T-helper 1 cell treated with Interleukin-12 subunit alpha and Interleukin-12 subunit beta and Interleukin-4 antibody, amounts not matched to agents 30 ng/mL and 1 ng/mL, for 36 hours (primary cell): ENCODE measurements at regions not wholly inside any gene's neighbourhood (a gene's known extent, or its start where the extent isn't known, plus 50 kb on each side); places are given as distances from the start of the nearest gene placed in this dataset.

ENCODE experiments used
- intact Hi-C: fragments of 100-400 bp; cut with micrococcal nuclease; formaldehyde crosslinking; loops from one replicate; pipeline ENCODE4 v1.15.1; 2024

DNA sequence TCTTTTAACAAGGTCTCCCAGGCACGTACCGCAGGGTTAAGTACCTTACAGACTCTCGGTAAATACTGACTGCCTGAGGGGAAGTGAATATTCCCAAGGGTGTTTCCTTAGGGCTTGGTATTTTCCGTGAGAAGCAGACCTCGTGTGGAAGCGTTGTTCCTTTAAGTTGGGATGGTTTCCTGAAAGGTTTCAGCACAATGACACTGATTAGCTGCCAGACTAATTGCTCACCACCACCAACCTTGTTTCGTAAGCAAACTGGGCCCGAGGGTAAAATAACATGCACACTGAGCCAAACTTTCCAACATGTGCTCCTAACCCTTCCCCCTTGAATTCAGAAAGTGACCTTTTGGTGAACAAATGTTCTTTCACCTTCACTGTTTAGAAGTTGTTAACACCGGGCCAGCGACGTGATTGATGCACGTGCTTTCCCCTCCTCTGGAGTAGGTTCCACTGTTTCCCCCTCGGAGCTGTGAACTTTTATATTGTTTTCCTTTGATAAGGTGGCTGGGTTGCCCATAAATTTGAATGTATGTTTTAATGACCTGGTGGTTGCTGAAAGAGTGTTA, 128.1 kb upstream of the RPS23 start:
- intact Hi-C loops = no loop called here

- intact Hi-C loops = no loop called here
Observed at GRCh38 chr5:82405618-82406204, 127.6 kb upstream of the RPS23 start.

GRCh38 chr5:82405161-82405560, 127.0 kb upstream of the RPS23 start:
- intact Hi-C loops = no loop called here

DNA sequence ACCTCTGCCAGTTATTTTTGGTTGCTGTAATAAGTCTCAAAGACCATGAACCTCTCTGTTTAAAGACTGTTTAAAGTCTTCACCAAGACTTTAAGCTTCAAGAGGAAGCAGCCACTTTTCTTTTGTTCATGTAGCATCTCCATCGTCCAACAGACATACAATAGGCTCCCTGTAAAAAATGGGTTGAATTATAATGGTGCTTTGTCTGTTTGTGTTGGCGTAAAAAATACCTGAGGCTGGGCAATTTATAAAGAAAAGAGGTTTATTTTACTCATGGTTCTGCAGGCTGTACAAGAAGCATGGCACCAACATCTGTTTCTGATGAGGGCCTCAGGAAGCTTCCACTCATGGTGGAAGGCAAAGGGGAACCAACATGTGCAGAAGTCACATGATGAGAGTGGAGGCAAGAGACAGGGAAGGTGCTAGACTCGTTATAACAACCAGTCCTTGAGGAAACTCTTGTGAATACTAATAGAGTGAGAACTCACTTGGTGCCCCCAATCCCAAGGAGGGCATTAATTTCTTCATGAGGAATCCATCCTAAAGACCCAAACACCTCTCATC, 126.3 kb upstream of the RPS23 start:
- intact Hi-C loops = no loop called here

DNA sequence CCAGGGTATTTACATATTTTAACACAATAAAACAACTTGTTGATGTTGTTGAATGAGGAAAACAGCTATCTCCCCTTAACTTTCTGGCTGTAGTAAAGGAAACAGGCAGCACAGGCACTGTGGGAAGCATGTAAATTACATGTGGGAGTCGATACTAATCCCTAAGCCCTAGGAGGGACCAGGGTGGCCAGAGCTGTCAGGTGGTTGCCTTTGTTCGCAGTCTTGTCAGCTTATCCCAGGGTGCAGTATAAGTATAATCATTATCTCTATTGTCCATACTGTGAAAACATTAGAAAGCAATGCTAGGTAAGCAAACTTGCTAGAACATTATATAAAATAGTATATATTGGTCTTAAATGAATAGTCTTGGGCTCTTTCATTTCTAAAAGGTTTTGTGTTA, 125.6 kb upstream of the RPS23 start:
- intact Hi-C loops = no loop called here

DNA sequence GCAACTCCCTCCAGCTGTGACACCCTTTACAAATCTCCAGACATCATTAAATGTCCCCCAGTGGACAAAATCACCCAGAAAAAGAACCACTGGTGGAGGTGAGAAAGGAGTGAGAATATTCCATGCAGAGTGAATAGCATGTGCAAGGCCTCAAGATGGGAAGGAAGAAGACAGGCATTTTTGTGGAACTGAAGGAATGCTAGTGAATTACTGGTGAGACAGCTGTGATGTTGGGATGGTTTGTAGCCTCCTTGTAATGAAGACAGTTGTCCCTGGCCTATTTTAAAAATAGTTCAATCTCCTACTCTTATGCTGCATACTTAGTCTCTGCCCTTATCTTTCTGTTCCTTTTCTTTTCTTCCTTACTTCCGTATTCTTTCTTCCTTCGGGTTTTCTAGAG, 124.9 kb upstream of the RPS23 start:
- intact Hi-C loops = no loop called here

DNA sequence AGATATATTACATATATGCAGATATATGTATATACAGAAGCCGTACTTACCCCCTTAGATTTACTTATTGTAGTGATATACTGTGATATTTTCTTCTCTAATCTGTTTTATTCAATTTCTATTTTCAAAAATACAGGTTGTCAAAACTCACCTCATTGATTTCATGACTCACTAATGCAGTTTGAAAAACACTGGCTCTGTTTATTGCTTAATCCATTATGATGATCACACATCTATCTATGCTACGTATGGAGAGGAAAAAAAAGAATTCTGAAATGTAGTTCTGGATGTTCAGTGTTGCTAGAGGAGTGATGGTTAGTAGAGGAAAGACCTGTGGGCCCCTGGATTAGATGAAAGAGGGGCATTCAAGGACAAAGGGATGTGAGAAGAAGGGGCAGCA, 121.0 kb upstream of the RPS23 start:
- intact Hi-C loops = no loop called here

DNA sequence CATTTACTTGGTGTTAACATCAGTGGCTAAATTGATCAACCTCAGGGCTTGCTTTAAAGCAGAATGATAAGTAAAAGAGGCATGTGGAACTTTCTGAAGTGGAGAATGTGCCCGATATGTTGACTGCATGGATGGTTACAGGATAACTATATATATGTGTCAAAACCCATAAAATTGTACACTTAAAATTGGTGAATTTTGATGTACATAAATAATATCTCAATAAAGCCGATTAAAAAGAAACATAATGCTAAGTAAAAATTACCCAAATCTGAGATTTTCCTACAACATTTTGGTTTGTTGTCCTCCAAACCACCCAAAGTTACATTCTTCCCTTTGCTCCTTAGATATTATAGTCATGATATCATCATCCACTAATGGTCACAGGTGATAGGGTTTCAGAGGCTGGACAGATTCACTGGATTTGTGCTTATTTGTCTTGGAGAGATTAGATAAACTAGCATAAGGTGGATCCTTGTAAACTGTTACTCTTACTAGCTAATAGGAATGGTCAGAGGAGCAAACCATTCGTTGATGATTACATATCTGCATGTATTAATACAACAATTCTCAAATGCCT, 119.7 kb upstream of the RPS23 start:
- intact Hi-C loops = no loop called here

DNA sequence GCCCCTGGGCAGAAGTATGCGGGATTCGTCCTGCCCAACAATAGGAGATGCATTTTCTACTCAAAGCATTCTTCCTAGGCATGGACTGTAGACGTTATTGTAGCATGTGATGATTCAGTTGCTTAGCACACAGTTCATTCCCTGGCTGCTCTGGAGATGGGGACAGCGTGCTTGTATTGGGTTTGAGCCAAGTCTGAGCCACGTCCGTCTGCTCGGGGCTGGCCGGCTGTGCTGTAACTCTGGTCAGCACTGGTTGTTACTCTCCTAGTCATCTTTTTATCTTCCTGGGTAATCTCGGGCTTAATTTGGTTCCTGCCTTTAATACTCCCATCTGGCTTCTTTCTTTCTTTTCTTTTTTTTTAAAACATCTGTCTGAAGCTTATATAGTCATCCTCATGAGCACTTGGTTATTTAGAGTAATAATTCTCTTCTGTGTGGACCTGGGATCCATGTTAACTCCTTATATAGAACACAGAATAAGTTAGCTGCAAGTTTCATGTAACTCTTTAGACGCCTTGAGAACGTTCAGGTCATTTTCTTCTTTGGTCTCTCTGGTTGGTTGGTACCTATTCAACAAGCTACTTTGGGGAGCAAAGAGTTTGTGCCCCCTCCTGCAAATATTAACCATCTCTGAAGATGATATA, 118.8 kb upstream of the RPS23 start:
- intact Hi-C loops = no loop called here

GRCh38 chr5:82396396-82396795, 118.2 kb upstream of the RPS23 start:
- intact Hi-C loops = no loop called here

DNA sequence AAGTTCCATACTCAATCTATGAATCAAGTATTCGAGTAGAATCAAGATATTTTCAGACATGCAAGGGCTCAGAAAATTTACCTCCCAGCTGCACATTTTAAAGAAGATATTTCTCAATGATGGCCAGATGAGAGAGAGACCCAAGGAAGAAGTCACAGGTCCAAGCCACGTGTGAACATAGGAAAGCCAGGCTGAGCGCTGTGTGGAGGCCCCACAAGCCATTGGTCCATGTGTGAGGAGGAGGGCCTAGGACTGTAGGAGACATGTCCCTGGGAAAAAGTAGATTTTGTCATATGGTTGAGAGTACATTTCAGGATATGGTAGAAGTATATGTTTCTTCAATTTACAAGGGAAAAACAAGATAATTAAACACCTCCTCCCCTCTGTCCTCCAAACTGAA, 115.8 kb upstream of the RPS23 start:
- intact Hi-C loops = no loop called here

DNA sequence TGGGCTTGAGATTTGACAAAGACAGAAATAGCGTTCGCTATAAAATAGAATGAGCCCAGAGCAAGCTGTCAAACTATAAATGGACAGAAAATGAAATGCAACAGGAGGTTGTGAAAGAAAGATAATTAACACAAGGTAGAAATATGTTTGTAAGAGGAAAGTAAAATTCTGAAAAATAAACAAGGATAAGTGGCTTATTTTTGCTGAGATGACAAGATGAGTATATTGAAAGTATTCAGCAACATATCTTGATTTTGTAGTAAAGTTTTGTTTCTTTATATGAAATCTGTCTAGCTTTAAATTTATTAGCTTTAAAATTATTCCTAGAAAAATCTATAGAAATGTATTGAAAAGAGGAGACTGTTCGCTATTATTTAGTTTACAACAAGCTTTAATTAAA, 111.9 kb upstream of the RPS23 start:
- intact Hi-C loops = no loop called here

DNA sequence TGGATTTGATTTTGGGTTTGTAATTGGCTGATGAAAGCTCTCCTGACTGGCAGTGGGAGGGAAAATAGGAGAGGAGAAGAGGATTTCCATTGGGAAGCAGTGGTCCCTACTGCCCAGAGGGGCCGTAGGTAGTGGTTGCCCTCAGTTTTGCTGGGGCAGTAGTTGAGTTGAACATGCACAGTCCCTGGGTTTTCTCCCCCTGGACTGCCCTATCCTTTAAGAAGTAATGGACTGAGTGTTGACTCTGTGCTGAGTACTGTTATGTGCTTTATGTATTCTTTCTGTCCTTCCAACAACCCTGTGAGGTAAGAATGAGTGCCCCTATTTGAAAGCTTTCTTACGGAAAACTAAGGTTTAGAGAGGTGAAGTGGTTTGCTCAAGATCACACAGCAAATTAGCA, 111.2 kb upstream of the RPS23 start:
- intact Hi-C loops = loop anchor here (1.0 kb wide), 2 partner anchors 15 to 32 kb away; no protein-coding TSS in a partner anchor

DNA sequence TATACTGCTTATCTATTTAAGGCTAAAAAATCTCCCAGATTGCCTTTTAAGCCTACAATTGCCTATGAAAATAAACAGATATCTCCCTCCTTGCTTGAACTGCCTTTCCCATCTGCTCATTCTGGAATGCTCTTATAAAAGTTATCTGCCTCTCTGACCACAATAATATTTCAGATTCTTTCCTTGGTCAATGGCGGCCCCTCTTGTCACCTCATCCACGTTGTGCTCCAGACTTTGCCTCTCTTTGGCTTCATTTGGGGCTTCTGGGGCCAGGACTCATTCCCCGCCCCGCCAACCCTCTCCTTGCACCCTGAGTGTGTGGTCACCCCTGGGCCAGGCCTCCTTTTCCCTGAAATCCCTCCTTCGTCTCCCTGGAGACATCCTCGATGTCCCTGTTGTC, 110.0 kb upstream of the RPS23 start:
- intact Hi-C loops = no loop called here

GRCh38 chr5:82387819-82388166, 109.6 kb upstream of the RPS23 start:
- intact Hi-C loops = no loop called here

DNA sequence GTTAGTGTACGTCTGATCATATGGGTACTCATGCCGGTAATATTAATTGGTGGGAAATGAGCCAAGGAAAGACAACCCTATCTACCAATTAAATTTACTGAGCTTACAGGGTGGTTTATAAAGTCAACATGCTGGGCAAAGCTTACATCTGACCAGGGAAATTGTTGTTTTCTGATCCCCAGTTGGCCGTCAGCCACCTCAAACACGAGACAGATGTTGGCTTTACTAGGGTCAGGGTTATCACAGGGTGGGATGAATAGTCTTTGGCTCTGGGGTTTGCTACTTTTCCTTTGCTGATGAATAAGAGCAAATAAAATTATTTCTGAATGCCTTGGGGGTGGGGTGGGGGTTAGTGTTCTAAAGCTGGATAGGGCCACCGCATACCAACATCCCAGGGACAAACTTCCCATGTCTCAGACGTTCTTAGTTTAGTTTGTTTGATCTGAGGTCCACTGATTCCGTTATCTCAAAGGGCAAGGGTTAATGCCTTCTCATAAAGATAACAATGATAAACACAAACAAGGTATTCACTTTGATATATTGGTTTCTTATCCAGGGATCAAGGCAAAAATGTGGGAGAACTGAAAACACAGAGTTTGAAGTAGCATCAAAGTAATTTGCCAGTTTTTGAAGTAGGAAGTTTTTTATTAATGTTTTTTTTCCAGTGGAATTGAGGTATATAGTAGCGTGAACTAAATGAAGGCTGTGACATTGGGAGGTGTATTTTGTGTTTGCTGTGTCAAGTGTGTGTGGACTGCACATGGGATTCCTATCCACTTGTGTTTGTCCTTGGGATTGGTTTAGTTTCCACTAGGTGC, 109.1 kb upstream of the RPS23 start:
- intact Hi-C loops = no loop called here

DNA sequence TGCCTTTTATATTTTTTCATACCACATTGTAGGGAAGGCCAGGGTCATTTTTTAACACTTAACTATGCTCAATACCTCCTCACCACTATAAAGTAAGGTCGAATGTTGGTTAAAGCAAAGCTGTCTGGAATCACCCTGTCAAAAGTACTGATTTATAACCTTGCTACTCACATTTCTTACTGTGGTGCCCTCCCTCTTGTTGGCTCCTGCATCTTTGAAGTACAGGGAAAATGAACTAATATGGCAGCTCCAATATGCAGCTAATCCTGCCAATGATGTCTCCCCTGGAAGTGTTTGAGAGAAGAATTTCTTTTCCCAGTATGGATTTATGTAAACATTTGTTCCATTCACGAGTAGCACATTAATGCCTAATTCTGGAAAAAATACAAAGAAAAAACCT, 108.4 kb upstream of the RPS23 start:
- intact Hi-C loops = no loop called here

- intact Hi-C loops = no loop called here
Observed at GRCh38 chr5:82384034-82384750, 106.0 kb upstream of the RPS23 start.

- intact Hi-C loops = no loop called here
Observed at GRCh38 chr5:82381591-82381990, 103.4 kb upstream of the RPS23 start.

- intact Hi-C loops = no loop called here
Observed at GRCh38 chr5:82376307-82376706, 98.2 kb upstream of the RPS23 start.
